T-helper 1 cell treated with Interleukin-12 subunit alpha and Interleukin-12 subunit beta and Interleukin-4 antibody, amounts not matched to agents 30 ng/mL and 1 ng/mL, for 36 hours (primary cell): ENCODE measurements at regions not wholly inside any gene's neighbourhood (a gene's known extent, or its start where the extent isn't known, plus 50 kb on each side); places are given as distances from the start of the nearest gene placed in this dataset.

Source experiments
- intact Hi-C: fragments of 100-400 bp; cut with micrococcal nuclease; formaldehyde crosslinking; loops from one replicate; pipeline ENCODE4 v1.15.1; 2024

DNA sequence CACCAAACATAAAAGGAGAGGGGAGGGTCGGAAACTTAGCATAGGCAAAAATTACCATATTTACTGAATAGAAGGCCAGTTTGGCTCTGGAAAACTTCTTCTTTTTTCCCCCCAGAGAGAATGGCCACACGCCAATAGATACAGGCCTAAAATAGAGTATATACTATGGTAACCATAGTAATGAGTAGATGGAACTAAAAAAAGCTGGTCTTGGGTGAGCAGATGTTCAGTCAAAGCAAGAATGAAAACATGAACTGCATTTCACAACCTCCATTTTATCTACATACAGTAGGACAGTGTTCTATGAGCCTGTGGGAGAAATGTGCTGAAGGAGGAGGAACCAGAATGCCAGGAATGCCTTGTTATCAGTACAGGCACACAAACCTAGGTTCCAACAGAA is 141.7 kb upstream of the SEMA3A start:
- intact Hi-C loops, result no loop called here

DNA sequence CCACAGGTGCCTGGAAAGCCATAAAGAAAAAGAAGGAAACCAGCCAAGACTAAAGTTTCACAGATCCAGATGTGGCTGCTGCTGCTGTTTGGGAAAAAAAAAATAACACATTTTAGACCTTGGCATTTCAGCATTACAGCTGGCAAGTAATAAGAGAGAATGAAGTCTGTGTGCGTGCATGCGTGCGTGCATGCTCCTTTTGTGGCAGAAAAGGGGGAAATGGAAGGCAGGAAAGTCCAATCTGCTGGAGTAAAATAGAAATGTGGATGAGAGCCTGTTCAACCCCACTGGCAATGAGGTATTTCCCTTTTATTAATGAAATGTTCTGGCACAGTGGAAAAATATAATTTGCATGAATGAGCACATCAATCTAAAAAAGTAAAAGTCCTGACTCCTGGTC is 137.0 kb upstream of the SEMA3A start:
- intact Hi-C loops, result no loop called here

DNA sequence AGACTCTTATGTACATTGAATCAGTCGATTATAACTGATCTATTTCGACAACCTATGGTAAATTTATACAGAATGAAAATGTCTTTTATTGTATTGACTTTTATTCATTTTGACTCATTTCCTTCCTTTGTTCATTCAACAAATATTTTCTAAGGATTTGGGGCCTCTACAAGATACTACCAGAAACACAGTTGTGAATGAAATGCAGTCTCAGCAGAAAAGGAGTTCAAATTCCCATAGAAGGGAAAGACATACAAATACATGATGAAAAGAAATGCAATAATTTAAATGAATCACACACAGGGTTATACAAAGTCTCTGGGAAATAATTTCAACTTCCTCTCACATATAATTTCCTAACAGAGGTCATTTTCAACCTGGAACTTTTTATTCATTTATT is 134.0 kb upstream of the SEMA3A start:
- intact Hi-C loops, result no loop called here

DNA sequence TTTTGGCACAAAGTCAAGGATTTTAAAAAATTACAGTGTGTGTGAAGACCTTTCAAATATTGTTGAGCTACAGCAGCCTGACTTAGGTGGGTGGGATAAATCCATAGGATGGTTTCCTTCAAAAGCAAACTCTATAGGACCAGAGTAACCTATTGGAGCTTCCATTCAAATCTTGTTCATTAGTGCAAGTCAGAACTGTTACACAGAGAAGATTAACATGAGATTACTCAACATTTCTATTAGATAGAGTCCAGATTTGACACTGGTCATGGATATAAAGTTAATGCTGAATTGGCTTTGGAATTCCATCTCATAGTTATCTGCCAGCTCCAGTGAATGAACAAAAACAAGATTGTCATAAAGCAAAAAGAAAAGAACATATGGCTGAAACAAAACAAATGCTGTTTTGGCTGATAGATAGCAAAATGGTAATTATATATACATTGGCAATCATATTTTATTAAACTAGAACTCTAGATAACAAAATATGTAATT is 129.6 kb upstream of the SEMA3A start:
- intact Hi-C loops, result no loop called here

DNA sequence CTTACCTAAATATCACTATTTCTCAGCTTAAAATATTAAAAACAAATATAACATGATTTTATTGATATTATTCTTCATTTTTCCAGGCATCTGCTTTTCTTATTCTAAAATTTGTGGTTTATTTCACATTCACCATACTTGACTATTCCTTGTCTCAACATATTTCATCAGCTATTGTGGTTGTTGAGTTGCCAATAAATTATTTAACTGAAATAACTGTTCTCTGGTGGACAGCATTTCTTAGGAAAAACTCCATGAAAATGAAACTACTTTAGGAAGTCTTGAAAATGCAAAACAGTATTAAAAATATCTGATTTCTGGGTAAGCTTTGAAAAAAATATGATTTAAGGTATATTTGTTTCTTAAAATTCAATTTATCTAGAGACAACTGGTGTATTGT is 122.9 kb upstream of the SEMA3A start:
- intact Hi-C loops, result no loop called here

DNA sequence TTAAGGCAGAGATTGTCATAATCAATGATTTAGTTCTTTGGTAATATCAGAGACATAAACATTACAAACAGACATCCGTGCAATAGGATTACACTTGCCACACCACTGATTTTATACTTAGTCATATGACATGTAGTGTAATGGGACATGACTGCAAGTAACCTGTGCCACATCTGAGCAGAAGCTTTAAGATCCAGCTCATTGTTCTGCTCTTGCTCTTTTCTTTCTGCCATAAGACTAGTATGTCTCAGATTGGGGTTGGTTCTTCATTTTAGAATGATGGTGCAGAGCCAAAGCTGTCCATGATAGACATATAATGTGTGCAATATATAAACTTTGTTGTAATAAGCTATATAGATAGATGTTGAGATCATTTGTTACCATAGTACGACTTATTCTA is 119.7 kb upstream of the SEMA3A start:
- intact Hi-C loops, result no loop called here

DNA sequence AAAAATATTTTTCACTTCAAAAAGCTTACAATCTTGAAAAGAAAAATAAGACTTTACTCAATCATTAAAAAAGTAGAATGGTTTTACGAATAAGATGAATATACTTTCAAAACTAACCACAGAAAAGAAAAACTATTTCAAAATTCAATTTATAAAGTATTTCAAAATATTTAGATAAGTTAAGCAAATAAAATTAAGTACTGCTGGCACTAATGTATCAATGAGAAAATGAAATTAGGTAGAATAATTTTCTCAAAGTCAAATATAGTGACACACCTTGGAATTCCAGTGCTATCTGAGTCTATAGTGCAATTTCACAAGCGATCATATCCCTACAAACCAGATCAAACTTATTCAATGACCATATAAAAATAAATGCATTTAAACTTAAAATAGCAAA is 109.8 kb upstream of the SEMA3A start:
- intact Hi-C loops, result no loop called here

DNA sequence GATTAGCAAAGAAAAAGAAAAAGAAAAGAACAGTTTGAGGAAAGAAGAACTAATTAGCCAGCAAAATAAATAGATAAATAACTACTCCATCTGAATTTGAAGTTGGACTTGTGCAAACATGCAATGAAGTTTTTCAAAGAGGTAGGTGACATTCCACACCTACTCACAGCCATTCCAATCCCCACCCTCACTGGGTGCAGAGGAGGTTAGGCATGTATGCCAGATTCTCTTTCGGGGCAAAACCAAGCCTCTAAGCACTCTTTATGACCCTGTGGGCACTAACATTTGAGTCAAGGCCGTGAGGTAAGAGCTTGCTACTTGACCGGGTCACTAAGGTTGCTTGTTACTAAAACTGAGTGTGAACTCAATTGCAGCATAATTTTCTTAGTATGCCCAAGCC is 108.4 kb upstream of the SEMA3A start:
- intact Hi-C loops, result no loop called here

DNA sequence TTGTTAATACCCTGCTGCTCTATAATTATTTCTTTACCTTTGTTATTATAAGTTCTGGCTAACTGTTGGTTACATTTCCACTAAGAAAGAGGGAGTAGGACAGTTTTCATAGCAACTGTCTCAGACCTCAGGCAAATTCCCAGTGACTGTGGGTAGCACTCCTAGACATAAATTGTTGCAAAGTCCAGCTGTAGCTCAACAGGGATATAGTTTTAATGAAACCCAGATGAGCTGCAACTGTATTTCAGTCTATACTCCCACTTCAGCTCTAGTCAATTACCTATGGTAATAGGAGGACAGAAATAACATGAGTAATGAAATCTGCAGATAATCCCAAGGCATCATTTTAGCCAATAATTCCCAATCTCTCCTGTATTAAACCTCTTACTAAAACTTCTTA is 103.0 kb upstream of the SEMA3A start:
- intact Hi-C loops, result no loop called here

DNA sequence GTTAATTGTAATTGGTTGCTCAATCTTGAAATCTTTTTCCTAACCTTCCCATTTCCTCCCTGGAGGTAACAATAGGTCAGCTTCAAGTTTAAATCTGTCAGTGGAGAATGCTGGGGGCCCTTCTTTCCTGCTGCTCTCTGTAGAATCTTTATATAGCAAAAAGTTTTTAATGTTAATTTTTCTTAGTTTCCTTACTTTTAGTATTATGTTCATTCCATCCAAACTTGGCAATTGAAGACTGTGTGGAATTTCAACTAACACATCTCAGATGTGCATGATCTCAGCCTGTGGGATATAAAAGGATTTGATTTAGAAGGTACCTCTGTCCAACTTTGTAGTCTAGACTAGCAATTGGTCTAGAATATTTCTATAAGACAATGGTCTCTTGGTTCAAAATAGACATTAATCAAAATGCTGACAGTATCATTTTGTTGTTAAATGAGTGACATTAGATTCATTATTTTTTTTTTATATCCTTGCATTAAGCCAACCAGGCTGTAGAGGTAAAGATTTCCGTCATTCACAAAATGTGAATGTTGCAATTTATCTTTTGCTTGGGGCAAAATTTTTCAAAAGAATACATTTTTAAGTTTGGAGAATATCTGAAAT is 100.4 kb upstream of the SEMA3A start:
- intact Hi-C loops, result no loop called here

DNA sequence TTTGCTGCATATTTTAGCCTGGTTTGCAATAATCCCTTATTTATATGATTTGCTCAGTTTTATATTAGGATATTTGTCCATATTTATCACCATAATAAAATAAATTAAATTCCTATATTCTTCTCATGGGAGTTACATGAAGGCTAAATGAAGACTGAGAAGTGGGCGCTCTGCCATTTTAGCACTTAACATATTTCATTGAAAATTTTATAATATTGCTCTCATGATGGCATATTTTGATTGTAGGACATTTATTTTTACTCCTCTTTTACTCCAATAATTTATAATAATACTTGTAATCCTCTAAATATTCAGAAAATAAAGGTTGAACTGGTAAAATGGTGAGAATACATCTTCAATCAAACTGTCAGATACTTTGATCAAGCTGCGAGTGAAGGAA is 99.8 kb upstream of the SEMA3A start:
- intact Hi-C loops, result no loop called here

DNA sequence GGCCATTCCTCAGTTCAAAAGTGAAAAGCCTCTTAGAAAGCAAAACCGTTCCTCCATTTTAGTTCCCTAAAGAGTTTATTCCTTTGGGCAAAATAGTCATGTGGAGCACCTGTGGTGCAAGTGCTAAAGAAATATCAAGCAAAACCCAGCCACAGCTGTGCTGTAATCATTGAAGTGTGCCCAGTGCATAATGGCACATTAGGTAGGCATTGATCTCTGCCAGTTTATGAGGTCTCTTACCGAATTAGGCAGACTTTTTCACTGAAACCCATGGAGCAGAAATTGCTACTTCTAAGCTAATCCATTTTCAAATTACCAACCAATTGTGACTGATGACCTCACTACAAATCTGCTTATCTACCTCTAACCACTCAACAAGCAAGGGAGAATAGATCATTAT is 97.2 kb upstream of the SEMA3A start:
- intact Hi-C loops, result no loop called here

DNA sequence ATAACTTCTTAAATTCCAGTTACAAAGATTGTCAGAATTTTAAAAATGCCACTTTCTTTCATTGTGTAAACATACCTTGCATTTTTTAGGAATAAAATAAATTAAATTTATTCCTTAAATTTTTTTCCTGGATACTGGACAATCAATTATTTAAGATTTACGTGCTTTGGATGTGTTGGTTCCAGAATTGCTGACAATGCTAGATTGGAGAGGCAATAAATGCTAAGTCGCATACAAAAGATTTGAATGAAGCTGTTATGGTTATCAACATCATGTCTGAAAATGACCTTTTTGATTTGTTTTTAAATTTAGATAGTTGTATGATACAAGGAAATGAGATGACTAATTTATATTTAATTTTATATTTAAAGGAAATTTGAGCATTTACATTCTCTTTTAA is 89.2 kb upstream of the SEMA3A start:
- intact Hi-C loops, result no loop called here

DNA sequence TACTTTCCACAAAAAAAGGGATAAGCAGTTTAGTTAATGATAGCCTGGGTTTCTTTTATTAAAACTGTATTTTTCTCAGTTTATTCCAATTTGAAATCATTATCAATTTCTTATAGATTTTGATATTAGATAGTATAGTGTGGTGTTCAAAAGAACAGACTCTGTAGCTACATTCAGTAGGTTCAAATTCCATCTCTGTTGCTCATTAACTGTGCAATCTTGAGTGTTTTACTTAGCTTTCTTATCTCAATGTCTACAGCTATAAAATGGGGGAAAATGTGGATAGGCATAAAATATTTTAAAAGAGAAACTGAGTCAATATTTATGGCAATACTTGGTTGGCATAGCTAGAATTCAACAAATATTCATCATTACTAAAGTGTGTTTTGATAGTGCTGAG is 86.9 kb upstream of the SEMA3A start:
- intact Hi-C loops, result no loop called here

DNA sequence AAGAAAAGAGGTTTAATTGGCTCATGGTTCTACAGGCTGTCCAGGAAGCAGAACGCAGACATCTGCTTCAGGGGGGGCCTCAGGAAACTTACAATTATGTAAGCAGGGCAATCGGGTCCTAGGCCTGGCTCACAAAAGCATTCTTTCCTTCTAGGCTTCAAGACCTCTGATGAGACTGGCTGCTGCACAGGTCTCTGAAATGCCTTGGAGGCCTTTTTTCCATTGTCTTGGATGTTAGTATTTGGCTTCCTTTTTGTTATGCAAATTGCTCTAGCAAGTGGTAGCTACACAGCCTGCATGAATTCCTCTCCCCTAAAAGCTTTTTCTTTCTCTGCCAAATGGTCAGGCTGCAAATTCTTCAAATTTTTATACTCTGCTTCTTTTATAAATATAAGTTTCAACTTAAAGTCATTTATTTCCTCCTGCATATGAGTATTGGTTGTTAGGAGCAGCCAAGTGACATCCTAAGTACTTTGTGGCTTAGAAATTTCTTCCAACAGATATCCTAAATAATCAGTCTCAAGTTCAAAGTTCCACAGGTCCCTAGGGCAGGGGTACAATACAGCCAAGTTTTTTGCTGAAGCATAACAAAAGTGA is 83.1 kb upstream of the SEMA3A start:
- intact Hi-C loops, result no loop called here

DNA sequence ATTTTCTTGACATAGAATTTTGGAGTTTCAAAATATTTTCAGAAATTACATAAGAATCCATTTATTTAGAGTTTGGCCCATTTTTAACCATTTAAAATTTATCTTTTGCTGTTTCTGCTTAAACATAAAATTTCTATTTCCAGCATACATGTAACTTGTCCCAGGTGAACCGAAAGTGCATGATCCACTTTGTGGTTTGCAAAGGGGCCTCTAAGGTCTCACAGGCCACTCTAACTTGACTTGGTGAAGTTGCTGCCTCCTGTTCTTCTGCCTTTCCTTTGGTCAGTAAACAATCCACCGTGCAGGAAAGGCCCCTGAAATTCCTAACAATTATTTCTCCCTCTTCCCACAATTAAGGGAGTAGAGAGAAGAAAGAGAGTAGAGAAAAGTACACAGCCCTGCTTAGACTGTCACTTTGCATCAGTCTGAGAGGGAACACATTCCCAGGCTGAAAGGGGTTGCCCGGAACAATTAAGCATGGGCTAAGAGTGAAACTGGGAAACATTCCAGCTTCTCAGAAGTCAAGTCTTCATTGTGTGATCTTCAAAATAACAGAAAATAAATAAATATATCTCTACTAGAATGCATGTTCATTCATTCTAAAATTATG is 79.5 kb upstream of the SEMA3A start:
- intact Hi-C loops, result no loop called here

DNA sequence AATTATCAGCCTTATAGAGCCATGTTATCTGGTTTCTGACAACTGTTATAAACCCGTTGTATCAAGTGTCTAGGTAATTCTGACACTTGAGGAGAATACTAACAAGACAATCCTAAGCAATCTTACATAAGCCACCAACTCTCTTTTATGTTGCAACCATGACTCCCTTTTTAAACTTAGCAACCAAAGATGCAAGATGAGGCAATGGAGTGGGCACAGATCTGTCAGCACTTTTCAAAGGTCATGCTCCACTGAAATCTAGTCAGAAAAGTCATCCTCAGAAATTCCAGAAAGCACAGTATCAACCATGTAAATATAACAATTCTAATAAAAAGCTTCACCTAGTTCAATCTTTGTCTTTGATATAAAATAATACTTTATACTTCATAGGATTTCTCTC is 77.0 kb upstream of the SEMA3A start:
- intact Hi-C loops, result no loop called here

DNA sequence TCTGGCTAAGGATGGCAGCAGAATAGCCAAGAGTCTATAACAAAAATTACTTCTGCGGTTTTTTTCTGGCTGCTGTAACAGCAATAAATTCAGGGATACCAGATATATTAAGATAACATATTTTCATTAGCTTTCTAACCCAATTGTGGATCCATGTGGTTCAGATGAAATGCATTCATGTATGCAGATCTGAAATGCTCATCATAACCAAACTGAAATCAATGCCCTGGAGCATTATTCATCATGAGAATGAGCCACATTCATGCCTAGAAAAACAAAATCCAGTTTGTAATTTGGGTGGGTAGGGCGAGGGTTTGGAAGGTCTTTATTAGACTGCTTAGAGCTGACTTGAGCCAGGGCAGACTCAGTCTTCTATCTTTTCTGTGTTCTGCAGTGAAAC is 69.8 kb upstream of the SEMA3A start:
- intact Hi-C loops, result no loop called here

DNA sequence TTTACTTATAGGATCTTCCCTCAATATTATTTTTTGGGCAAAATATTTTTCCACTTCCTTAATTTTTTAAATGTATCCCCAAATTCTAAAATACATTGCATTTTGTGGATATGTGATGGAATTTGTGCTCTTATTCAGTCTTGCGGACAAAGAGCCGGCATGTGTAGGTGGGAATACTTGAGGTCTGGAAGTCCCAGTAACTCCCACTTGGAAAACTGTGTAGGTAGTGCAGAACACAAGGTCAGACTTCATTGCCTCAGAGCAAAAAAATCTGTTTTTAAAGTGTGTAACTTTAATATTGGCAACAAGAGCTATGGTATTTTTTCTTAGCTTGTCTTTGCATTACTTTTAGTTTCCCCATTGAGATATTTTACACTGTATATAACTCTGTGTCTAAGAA is 68.5 kb upstream of the SEMA3A start:
- intact Hi-C loops, result no loop called here

DNA sequence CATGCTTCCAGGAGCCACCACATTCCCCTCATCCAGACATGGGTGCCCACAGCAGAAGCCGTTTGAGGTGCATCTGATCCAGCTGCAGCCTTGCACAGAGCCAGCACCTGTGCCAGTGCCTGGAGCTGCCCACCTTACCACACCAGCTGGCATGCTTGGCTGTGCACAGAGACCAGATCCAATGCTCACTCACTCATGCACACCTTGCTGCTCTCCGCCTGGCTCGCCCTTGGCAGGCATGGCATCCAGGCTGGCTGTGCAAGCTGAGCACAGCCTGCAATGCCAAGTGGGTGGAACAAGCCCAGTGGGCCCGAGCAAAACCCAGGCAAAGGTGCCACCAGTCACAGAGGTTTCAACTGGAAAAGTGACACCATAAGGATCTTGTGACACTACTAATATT is 66.9 kb upstream of the SEMA3A start:
- intact Hi-C loops, result no loop called here

DNA sequence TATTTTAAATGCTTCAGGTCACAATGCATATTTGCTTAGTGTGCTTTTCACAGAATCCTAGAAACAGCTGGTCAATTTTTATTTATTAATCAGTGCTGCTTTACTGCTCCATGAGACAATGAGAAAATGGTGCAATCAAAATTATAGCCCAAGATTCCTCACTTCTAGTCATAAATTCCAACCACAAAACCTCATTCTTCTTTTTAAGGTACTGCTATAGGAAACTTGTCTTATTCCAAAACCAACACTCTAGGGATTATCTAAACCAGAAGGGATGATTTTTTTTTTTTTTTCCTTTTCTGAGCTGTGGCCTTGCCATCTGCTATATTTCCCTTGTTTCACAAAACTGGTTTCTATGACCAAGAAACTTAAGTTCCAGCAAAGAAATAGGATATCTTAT is 64.0 kb upstream of the SEMA3A start:
- intact Hi-C loops, result no loop called here

DNA sequence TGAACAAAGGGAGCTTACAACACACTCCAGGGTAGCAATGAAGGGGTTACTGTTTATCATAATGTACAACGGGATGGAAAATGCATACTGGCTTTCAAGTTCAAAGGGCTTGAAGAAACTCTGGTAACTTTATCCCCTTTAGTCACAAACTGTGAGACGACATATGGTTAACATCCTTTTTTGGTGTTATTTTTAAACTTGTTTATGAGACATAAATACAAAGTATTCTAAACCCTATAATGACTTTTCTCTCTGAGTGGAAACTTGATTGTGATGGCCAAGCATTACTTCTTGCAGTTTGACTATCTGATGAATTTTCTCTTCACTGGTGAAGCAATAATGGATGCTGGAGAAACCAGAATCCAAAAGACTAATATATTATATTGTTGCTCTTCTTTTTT is 62.0 kb upstream of the SEMA3A start:
- intact Hi-C loops, result no loop called here

DNA sequence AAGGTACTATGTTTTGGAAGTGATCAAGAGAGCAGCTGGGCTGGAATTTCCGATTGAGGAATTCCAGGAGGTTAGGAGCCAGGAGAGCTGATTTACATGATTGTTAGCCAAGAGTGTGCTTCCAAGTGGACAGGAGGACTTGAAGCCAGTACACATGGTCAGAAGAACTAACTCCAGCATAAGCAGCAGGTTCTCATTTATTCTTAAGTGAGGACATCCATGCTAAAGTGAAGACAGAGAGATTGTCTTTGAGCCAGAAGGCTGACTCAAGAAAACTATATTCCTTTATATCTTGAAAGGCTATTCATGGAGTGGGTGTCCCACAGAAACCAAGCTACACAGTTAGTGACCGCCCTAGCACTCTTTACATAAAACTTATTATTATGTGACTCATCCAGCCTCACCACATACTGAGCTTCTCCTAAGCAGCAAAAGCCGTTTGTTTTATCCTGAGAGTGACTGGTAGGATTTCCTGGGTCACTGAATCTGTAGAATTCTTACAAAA is 56.7 kb upstream of the SEMA3A start:
- intact Hi-C loops, result no loop called here
